ENCODE measurements at regions not wholly inside any gene's neighbourhood (a gene's known extent, or its start where the extent isn't known, plus 50 kb on each side); places are given as distances from the start of the nearest gene placed in this dataset.

- Mint-ChIP-seq H3K36me3 (ENCODE audit: low read depth) (no peaks in the 10 kb centered on the region), H3K9me3 (no peaks in the 10 kb centered on the region), H3K27ac (ENCODE audit: unreplicated experiment) (no peak overlapping the region), H3K4me1 (peaks cover 5% of the 10 kb centered on the region), H3K4me3 (no peak overlapping the region), H3K27me3 (ENCODE audit: low read depth) (no peaks in the 10 kb centered on the region)
- DNase-seq (ENCODE audit: low read depth, low spot score), result no peak
- TF ChIP-seq CTCF (conservative IDR thresholded peaks at IDR 0.05), result no peak
Observed at GRCh38 chr13:90447034-90447733, 900.3 kb upstream of the MIR17HG start.

- H3K9me3 Mint-ChIP-seq, result no peaks in the 10 kb centered on the region
- TF ChIP-seq CTCF (conservative IDR thresholded peaks at IDR 0.05), result no peak
- no peak overlapping the region for H3K27ac Mint-ChIP-seq (ENCODE audit: unreplicated experiment)
- H3K4me1 Mint-ChIP-seq, result peaks cover 5% of the 10 kb centered on the region
- no peak for DNase-seq (ENCODE audit: low read depth, low spot score)
- no peak overlapping the region for H3K4me3 Mint-ChIP-seq
- H3K27me3 Mint-ChIP-seq (ENCODE audit: low read depth), result no peaks in the 10 kb centered on the region
- H3K36me3 Mint-ChIP-seq (ENCODE audit: low read depth), result no peaks in the 10 kb centered on the region
Observed at GRCh38 chr13:90447734-90448101, 899.8 kb upstream of the MIR17HG start.

- Mint-ChIP-seq H3K4me1 (peaks cover 5% of the 10 kb centered on the region), H3K36me3 (ENCODE audit: low read depth) (no peaks in the 10 kb centered on the region), H3K27me3 (ENCODE audit: low read depth) (no peaks in the 10 kb centered on the region), H3K4me3 (no peak overlapping the region), H3K27ac (ENCODE audit: unreplicated experiment) (no peak overlapping the region), H3K9me3 (no peaks in the 10 kb centered on the region)
- TF ChIP-seq CTCF (conservative IDR thresholded peaks at IDR 0.05), result no peak
- DNase-seq (ENCODE audit: low read depth, low spot score), result no peak
Observed at GRCh38 chr13:90448466-90449037, 898.9 kb upstream of the MIR17HG start.

GRCh38 chr13:90453342-90453741, 894.1 kb upstream of the MIR17HG start:
- no peaks in the 10 kb centered on the region for H3K4me1 Mint-ChIP-seq
- H3K4me3 Mint-ChIP-seq, result no peak overlapping the region
- DNase-seq (ENCODE audit: low read depth, low spot score), result no peak
- H3K27me3 Mint-ChIP-seq (ENCODE audit: low read depth), result no peaks in the 10 kb centered on the region
- peak overlapping the region; percentile 57 for H3K27ac Mint-ChIP-seq (ENCODE audit: unreplicated experiment)
- no peaks in the 10 kb centered on the region for H3K9me3 Mint-ChIP-seq
- TF ChIP-seq CTCF (conservative IDR thresholded peaks at IDR 0.05), result no peak
- H3K36me3 Mint-ChIP-seq (ENCODE audit: low read depth), result no peaks in the 10 kb centered on the region

GRCh38 chr13:90454002-90454636, 893.4 kb upstream of the MIR17HG start:
- no peak overlapping the region for H3K27ac Mint-ChIP-seq (ENCODE audit: unreplicated experiment)
- no peak for DNase-seq (ENCODE audit: low read depth, low spot score)
- H3K36me3 Mint-ChIP-seq (ENCODE audit: low read depth), result no peaks in the 10 kb centered on the region
- H3K27me3 Mint-ChIP-seq (ENCODE audit: low read depth), result no peaks in the 10 kb centered on the region
- no peak for TF ChIP-seq CTCF (conservative IDR thresholded peaks at IDR 0.05)
- H3K4me1 Mint-ChIP-seq, result no peaks in the 10 kb centered on the region
- H3K9me3 Mint-ChIP-seq, result no peaks in the 10 kb centered on the region
- no peak overlapping the region for H3K4me3 Mint-ChIP-seq
